Renal cortical epithelial cell (primary cell): ENCODE measurements at regions not wholly inside any gene's neighbourhood (a gene's known extent, or its start where the extent isn't known, plus 50 kb on each side); places are given as distances from the start of the nearest gene placed in this dataset.
A peak's percentile ranks its signal among the peaks of the same experiment; 100 is the strongest.

Experiments used
- DNase-seq: peaks from one replicate; pipeline ENCODE4 v3.0.0-alpha.2; 2011; ENCODE audit warnings: low read depth

DNA sequence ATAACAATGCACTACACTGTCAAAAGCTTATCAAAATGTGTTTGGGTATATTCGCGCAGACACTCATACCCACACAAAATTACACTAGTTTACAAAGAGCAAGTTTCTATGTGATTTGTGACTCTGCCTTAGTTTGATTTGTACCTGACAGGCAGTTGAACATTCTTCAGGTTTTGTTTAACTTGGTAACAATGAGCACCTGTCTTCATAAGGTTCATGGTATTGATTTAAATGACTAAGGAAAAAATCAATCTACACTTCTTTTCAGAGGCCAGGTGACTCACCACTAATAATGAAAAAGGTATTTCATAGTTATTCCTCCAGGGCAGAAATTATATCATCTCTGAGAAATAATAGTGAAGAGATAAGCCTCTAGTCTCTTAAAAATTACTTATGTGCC lies 1114.6 kb upstream of the AGA start:
- no peak for DNase-seq

DNA sequence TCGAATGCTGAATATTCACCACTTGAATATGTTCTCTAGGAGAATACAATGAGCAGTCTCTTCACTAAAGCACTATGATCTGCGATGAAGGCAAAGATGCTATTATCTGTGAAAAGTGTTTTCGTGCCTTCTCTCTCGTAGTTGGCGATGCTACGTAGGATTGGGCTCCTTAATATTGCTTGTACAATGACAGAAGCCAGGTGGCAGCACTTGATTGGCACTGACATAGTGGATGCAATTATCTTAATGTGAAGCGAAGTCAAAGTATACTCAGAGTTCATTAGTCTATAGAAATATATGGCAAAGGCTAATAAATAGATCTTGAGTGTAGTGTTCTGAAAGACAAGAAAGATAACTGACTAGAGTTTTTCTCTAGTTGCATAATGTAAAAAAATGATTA lies 1135.7 kb upstream of the AGA start:
- no peak for DNase-seq

- DNase-seq = no peak
These were observed 1153.4 kb upstream of the AGA start for GRCh38 chr4:178595500-178596138.

- DNase-seq = no peak
These were observed 1156.4 kb upstream of the AGA start for GRCh38 chr4:178598672-178599071.

DNA sequence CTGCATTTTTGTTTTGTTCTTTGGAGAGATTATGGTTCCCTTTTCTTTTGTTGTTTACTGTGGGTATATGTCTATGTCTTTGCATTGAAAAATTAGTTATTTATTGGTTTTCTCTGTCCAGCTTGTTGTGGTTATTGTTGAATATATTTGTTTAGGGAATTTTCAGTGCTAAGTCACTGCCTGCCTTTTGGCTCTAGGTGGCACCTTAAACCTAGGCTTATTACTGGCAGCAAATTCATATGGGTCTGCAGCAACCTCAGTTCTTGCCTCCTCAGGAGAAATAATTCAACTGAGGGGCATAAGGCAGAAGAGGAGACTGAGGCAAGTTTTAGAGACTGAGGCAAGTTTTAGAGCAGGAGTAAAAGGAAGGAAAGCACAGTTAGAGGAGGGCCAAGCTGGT lies 1157.3 kb upstream of the AGA start:
- no peak for DNase-seq

DNA sequence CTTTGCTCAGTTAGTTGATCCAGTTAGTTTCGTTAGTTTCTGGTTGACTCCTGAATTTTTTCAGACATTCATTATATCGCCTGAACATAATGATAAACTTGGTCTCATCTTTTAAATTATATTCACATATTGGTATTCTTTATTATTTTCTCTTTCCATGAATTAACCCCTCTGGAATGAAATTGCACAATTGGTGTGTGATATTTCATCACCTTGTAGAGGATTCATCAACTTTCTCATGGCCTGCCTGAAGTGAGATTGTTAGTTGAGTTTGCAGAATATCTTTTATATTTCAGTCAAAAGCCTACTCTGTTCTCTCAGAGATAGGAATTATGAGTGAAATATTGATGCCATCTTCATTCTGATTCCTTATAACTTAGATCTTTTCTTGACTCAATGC lies 1160.6 kb upstream of the AGA start:
- no peak for DNase-seq

DNA sequence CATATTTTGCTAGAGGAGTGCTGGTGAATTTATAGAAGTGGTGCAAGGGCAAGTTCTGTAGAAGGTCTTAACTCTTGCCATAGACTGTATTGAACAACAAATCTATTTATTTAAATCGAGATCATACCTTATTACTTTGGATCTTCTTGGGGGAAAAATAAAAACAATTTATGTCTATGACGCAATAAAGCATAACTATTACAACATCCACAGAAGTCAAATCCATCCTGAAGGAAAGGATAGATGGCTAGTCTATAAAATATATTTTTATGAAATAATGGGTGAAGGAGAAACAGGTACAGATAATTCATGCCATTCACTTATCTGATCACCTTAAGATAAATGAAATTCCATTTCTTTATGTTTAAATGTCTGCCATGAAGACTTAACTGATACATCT lies 1168.8 kb upstream of the AGA start:
- no peak for DNase-seq

DNA sequence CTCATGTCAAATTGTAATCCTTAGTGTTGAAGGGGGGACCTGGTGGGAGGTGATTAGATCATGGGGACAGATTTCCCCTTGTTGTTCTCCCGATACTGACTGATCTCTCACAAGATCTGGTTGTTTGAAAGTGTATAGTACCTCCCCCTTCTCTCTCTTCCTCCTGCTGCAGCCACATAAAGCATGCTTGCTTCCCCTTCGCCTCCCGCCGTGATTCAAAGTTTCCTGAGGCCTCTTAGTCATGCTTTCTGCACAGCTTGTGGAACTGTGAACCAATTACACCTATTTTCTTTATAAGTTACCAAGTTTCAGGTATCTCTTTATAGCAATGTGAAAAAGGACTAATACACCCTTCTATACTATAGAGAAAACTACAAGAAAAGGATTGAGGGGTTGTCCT lies 1170.5 kb upstream of the AGA start:
- no peak for DNase-seq

- no peak for DNase-seq
These were observed 1190.2 kb upstream of the AGA start for GRCh38 chr4:178632415-178632814.

- no peak for DNase-seq
These were observed 1191.0 kb upstream of the AGA start for GRCh38 chr4:178633263-178633662.

DNA sequence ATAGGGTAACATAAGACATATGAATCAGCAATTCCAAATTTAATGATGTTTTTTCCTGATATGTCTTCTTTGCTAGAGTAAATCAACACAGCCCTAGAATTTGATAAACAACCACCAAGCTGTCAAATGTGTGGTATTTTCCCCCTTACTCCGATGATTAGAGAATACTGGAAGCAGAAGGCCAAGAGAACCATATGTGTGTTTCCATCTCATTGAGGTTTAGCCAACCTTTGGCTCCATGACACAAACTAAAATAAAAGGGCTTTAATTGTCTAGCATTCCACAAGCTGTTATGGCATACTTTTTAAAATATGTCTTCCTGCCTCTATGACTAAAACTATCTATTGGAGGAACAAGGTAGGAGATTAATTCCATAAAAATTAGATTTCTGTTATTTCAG lies 1222.4 kb upstream of the AGA start:
- no peak for DNase-seq

DNA sequence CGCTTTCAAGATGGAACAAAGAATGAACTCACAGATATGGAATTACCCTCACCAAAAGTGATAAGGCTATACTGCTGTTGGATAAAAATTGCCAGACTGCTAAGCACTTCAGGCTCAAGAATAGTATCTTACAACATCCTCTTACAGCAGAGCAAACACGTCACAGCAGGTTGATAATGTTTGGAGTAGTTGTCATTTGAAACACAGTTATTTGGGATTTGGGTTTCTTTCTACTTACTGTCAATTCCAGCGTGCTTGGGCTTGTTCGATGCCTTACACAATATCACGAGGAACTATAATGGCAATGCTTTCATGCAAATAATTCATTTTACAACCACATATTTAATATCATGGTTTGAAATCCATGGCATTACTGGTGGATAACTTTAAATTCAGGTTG lies 1223.7 kb upstream of the AGA start:
- DNase-seq = no peak

DNA sequence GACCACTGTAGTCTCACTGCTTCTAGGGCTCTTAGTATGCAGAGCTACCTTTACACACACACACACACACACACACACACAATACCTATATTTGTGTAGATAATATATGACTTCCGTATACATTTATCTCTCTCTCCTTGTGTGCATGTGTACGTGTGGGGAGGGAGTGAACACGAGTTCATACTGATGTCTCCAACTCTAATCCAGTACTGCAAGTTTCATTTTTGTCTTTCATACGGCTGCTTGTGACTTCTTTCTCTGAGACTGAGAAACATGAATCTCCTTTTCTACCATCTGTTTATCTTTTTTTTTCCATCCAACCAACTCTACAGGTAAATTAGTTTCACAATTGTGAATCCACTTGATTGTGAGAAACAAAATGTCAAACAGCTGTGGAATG lies 1229.5 kb upstream of the AGA start:
- DNase-seq = no peak

- DNase-seq = peak; percentile 9
These were observed 1230.3 kb upstream of the AGA start for GRCh38 chr4:178672512-178672911.

- no peak for DNase-seq
These were observed 1239.6 kb upstream of the AGA start for GRCh38 chr4:178681871-178682270.

- DNase-seq = no peak
These were observed 1247.7 kb upstream of the AGA start for GRCh38 chr4:178689926-178690325.

GRCh38 chr4:178693816-178694215 lies 1251.6 kb upstream of the AGA start:
- DNase-seq = no peak

GRCh38 chr4:178696515-178696914 lies 1254.3 kb upstream of the AGA start:
- DNase-seq = no peak

- DNase-seq = no peak
These were observed 1270.2 kb upstream of the AGA start for GRCh38 chr4:178712486-178712885.

DNA sequence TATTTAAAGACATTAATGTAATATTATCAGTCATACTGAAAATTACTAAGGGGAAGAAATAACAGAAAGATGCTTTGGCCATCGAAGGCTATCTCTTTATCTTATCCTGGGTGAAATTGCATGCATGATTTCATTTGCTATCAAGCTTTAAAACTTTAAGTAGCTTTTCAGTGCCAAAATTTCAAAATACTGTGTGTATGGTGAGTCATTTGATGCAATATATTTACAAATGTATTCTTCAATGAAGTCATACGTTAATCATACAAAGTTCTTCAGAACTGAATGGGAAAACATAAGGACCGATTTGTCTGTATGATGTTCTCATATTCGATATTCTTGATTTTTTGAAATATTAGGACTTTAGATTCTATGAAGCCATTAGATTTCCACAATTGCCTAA lies 1295.8 kb upstream of the AGA start:
- DNase-seq = no peak

DNA sequence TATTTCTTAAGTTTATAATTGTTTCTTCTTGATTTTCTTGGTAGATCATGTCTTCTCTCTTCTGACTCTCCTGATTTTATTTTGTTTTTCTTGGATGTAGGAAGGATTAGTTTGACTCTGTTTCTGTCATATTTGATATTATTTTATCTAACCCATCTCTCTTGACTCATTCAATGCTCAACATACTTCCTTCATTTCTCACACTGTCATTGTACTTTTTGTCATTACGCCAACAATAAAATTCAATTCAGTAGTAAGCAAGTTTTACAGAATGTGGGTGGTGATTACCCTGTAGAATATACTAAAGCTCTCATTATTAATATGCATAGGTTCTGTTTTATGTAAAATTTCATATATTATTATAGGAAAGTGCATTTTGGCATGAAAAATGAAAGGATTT lies 1303.0 kb upstream of the AGA start:
- no peak for DNase-seq

DNA sequence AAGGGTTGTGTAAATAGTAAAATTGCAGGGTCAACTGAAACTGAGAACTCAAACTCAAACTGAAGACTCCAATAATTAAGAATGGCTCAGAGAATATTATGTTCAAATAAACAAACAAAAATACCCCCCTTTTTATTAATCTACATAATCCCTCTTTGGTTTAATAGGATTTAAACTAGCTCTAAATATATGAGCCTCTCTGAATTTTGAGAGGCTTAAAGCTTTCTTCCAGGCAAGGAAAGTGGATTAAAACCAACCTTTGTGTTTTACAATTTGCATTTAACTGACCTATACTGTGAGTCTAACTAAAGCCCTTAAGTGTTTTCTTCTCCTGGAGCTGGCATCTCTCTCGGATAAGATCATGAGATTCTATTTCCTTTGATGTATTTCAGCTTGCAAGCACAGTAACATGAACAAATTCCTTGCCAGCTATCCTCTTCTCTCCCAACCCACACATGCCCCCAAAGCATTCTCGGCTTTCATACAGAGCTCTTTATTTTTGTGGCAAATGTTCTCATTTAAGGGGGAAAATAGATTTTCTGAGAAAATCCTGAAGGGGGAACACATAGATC lies 1310.8 kb upstream of the AGA start:
- DNase-seq = no peak

DNA sequence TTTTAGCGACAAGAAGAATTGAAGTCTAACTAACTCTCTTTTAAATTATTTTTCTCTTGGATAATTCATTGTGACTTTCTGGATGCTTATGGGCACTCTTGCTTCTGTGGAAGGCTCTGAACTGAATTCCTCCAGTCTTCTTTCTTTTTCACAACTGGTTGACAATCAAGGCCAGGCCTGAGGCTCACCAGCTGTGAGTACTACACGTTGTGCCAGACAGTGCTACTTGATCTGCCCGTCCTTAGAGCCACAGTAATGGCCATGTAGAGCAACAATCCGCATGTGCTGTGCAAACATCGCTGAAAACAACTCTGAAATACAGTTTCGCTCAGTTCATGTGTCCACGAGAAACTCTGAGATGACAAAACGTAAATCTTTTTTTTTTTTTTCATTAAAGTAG lies 1336.3 kb upstream of the AGA start:
- no peak for DNase-seq

DNA sequence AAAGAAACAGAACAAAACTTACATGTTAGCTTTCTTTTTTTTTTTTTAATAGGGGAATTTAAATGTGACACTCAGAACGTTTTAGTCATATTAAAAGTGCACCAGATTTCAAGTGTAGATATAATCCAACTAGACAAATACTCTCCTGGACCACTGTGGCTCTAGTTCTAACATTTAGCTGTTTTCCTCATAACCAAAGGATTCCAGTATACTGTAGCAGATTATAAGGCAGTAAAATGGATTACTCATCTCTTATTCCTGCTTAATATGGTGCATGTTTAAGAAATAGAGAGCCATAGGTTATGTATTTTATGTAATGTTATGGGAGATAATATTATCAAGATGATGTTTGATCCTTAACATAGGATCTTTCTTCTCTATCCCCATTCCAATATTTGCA lies 1339.5 kb upstream of the AGA start:
- no peak for DNase-seq
